ENCODE measurements at regions not wholly inside any gene's neighbourhood (a gene's known extent, or its start where the extent isn't known, plus 50 kb on each side); places are given as distances from the start of the nearest gene placed in this dataset.

- Histone ChIP-seq H3K36me3 (replicated peaks in 1 of 2; ENCODE audit: control insufficient read depth in 1 of 2, insufficient read depth in 2 of 2, low read length in 2 of 2) (no peaks in the 10 kb centered on the region), H3K9me3 (ENCODE audit: low read length) (peaks cover under 1% of the 10 kb centered on the region; the same call in 1 of the 2 replicates), H3K9ac (ENCODE audit: insufficient read depth, low read depth, low read length) (no peak overlapping the region), H4K20me1 (ENCODE audit: insufficient read depth, low read length) (no peaks in the 10 kb centered on the region), H3K4me3 (replicated peaks in 1 of 3; ENCODE audit: insufficient read depth in 1 of 3, low read depth in 2 of 3, low read length in 3 of 3) (no peak overlapping the region), H3K4me1 (ENCODE audit: insufficient read depth, low read length) (no peaks in the 10 kb centered on the region), H3K4me2 (ENCODE audit: low read depth, low read length) (no peak overlapping the region), H2AFZ (ENCODE audit: low read length) (no peak overlapping the region), H3K79me2 (ENCODE audit: insufficient read depth, low read length) (no peaks in the 10 kb centered on the region), H3K27ac (ENCODE audit: extremely low read length, insufficient read depth, low read length) (no peak overlapping the region), H3K27me3 (ENCODE audit: control insufficient read depth in 1 of 2, insufficient read depth in 2 of 2, low read length in 2 of 2) (no peaks in the 10 kb centered on the region; a peak in 1 of 5 replicates)
- 41% methylated on average over 2 of the region's 2 CpGs for WGBS (ENCODE audit: low lambda C conversion rate)
- in situ Hi-C loops (cut with HindIII; ENCODE audit: extremely low pct_ligation_motif_present, low pct_unique_long_range_greater_than_20kb): no loop called here
- POLR2A ChIA-PET: no interaction called here
- intact Hi-C loops (cut with micrococcal nuclease; ENCODE audit: unreplicated experiment): no loop called here
- BruUV-seq (replicated peaks): no TSS peak
- FAIRE-seq (no peak), DNase-seq (ENCODE audit: low spot score) (no peak), ATAC-seq (no peak)
- TF ChIP-seq IKZF1 (IDR thresholded peaks at IDR 0.05): no peak
- TF ChIP-seq, protein P1, sequence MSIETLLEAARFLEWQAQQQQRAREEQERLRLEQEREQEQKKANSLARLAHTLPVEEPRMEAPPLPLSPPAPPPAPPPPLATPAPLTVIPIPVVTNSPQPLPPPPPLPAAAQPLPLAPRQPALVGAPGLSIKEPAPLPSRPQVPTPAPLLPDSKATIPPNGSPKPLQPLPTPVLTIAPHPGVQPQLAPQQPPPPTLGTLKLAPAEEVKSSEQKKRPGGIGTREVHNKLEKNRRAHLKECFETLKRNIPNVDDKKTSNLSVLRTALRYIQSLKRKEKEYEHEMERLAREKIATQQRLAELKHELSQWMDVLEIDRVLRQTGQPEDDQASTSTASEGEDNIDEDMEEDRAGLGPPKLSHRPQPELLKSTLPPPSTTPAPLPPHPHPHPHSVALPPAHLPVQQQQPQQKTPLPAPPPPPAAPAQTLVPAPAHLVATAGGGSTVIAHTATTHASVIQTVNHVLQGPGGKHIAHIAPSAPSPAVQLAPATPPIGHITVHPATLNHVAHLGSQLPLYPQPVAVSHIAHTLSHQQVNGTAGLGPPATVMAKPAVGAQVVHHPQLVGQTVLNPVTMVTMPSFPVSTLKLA (IDR thresholded peaks at IDR 0.05): peak; percentile 90
- TF ChIP-seq KIAA2018 (CRISPR knock-in tag; IDR thresholded peaks at IDR 0.05; ENCODE audit: borderline replicate concordance): no peak
- CTCF ChIA-PET (ENCODE audit: low intra/inter-chr PET ratio, low total read pairs): no interaction called here
Observed at GRCh38 chr14:95984206-95984605, 55.0 kb upstream of the C14orf132 start.

Measured in HepG2 (cell line).